ENCODE measurements at regions not wholly inside any gene's neighbourhood (a gene's known extent, or its start where the extent isn't known, plus 50 kb on each side); places are given as distances from the start of the nearest gene placed in this dataset.

DNA sequence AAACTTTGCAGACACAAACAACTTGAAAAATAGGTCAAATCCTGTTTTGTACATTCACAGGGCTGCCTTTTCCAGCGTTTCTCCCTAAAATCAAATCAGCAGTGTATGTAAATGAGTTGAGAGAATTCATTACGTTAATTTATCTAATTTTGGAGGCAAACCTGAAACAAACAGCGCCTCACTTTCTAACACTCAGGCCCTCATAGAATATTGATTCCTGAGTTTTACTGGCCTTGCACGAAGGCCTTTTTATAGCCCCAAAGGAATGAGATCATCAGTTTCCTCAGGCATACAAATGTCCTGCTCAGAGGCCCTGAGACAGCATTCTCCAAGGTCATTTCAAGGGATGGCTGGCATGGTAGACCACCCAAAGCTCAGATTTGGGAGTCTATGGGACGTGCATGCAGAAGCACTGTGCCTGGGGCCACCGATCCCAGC is 131.7 kb upstream of the CHST15 start:
- H3K9me3 ChIP-seq = no peaks in the 10 kb centered on the region
- no peak for DNase-seq (ENCODE audit: extremely low spot score)
- TF ChIP-seq POLR2AphosphoS5 (IDR thresholded peaks at IDR 0.05) = no peak
- TF ChIP-seq CTCF (IDR thresholded peaks at IDR 0.05) = no peak
- no peak for TF ChIP-seq EP300 (IDR thresholded peaks at IDR 0.05)
- TF ChIP-seq POLR2A (IDR thresholded peaks at IDR 0.05; ENCODE audit: low read depth) = no peak
- peaks cover 0 to 30% (median 25%) of the 10 kb centered on the region in 4 donors for H3K4me1 ChIP-seq
- no peak overlapping the region for H3K27ac ChIP-seq (replicated peaks in 1 of 4)
- H3K36me3 ChIP-seq = no peaks in the 10 kb centered on the region
- no peaks in the 10 kb centered on the region for H3K27me3 ChIP-seq
- no peak overlapping the region for H3K4me3 ChIP-seq
- WGBS = 77% methylated on average over 6 of the region's 6 CpGs
- intact Hi-C loops (cut with DNase I) = no loop called here

DNA sequence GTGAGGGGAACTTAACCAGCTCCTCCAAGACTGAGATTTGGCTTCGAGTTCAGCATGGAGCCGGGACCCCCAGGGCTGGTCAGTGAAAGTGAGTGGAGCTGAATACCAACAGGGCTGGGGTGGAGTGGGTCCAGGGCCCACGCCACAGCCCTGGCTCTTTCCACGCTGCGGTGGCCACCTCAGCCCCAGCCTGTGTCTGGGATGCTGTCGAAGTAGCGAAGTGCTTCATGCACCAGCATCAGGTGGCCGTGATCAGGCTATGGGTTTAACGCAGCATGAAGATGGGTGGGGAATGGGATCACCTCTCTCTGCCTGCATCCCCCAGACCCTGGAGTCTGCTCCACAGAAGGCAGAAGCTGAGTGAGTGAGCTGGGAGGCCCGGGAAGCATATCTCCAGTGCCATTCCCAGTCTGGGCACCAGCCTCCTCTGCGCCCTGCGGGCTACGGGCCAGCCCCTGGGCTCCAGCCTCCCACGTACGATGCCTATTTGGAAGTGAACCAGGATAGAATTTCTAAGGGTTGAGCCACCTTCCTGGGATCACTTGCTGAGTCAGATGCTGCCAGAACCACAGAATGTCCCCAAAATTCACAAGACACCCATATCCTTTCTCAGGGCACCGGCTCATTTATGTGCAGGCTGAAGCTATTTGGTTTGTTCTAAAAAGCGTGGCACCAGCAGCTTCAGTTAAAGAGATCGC is 131.1 kb upstream of the CHST15 start:
- no peak for DNase-seq (ENCODE audit: extremely low spot score)
- 92% methylated on average over 3 of the region's 18 CpGs for whole genome bisulfite sequencing
- Histone ChIP-seq H3K4me3 (no peak overlapping the region), H3K27me3 (no peaks in the 10 kb centered on the region), H3K36me3 (no peaks in the 10 kb centered on the region), H3K27ac (replicated peaks in 1 of 4) (no peak overlapping the region), H3K4me1 (peaks cover 0 to 30% (median 25%) of the 10 kb centered on the region in 4 donors), H3K9me3 (no peaks in the 10 kb centered on the region)
- TF ChIP-seq POLR2A (IDR thresholded peaks at IDR 0.05; ENCODE audit: low read depth) = no peak
- intact Hi-C loops (cut with DNase I) = no loop called here

GRCh38 chr10:124223711-124224085 is 130.3 kb upstream of the CHST15 start:
- TF ChIP-seq POLR2A (IDR thresholded peaks at IDR 0.05; ENCODE audit: low read depth) (no peak), CTCF (IDR thresholded peaks at IDR 0.05) (no peak), EP300 (IDR thresholded peaks at IDR 0.05) (no peak), POLR2AphosphoS5 (IDR thresholded peaks at IDR 0.05) (no peak)
- intact Hi-C loops (cut with DNase I) = no loop called here
- no peaks in the 10 kb centered on the region for H3K9me3 ChIP-seq
- WGBS = 88% methylated on average over 6 of the region's 6 CpGs
- no peak overlapping the region for H3K4me3 ChIP-seq
- peaks cover 0 to 30% (median 25%) of the 10 kb centered on the region in 4 donors for H3K4me1 ChIP-seq
- H3K27ac ChIP-seq (replicated peaks in 1 of 4) = no peak overlapping the region
- H3K27me3 ChIP-seq = no peaks in the 10 kb centered on the region
- no peak for DNase-seq (ENCODE audit: extremely low spot score)
- H3K36me3 ChIP-seq = no peaks in the 10 kb centered on the region

GRCh38 chr10:124222988-124223710 is 129.8 kb upstream of the CHST15 start:
- no peak overlapping the region for H3K4me3 ChIP-seq
- intact Hi-C loops (cut with DNase I) = no loop called here

More at GRCh38 chr10:124222988-124223710, 129.8 kb upstream of the CHST15 start:
- Histone ChIP-seq H3K27me3 (no peaks in the 10 kb centered on the region), H3K4me1 (peaks cover 0 to 30% (median 25%) of the 10 kb centered on the region in 4 donors), H3K9me3 (no peaks in the 10 kb centered on the region), H3K36me3 (no peaks in the 10 kb centered on the region), H3K27ac (replicated peaks in 1 of 4) (no peak overlapping the region)
- no peak for TF ChIP-seq CTCF (IDR thresholded peaks at IDR 0.05)
- 86% methylated on average over 10 of the region's 10 CpGs for WGBS
- no peak for DNase-seq (ENCODE audit: extremely low spot score)

Measured in esophagus muscularis mucosa (tissue), 4 donors.